HCT116 (cell line): ENCODE measurements at regions not wholly inside any gene's neighbourhood (a gene's known extent, or its start where the extent isn't known, plus 50 kb on each side); places are given as distances from the start of the nearest gene placed in this dataset.

Experiments used
- ATAC-seq: fragments of 200-7000 bp; cut with Tn5 transposase; 2 replicates; pipeline ENCODE4 v1.9.1; 2020; ENCODE audit warnings: mild to moderate bottlenecking, moderate library complexity
- BruUV-seq: library from RNA; stranded (reverse); fragments of 400-500 nt; replicated peaks from 2 replicates; lab custom pipeline; 2021; lab: Mats Ljungman, UMichigan
- CTCF ChIA-PET: fragments of 300-600 bp; sonication (Branson Sonifier 250); formaldehyde crosslinking; loops from one replicate; lab custom pipeline; 2021; ENCODE audit warnings: antibody characterized with exemption; lab: Charles Lee
- POLR2A ChIA-PET: fragments of 300-600, 350-600 bp; sonication (Branson Sonifier 250); formaldehyde crosslinking; loops from one replicate; lab custom pipeline; 2021; ENCODE audit warnings: antibody characterized with exemption; lab: Charles Lee
- RAD21 ChIA-PET, 2 experiments: fragments of 300-600 bp; sonication (Branson Sonifier 250); formaldehyde crosslinking; loops; one replicate each; lab custom pipeline; 2023; ENCODE audit warnings: low total read pairs in 2 of 2; ENCODE audit not compliant: uncharacterized antibody in 2 of 2, unreplicated experiment in 2 of 2, low non-redundant PET in 1 of 2; lab: Charles Lee
- DNase-seq: peaks from one replicate; pipeline ENCODE4 v3.0.0-alpha.2; 2010; ENCODE audit warnings: low read depth, low spot score
- H2AFZ ChIP-seq: fragments of 200-600 bp; shearing (Covaris generic), sonication (generic); 2 replicates; pipeline ENCODE4 v1.6.1; 2017; ENCODE audit warnings: low read depth, mixed run types, mixed read lengths, antibody characterized with exemption, low read length; ENCODE audit not compliant: poor library complexity, severe bottlenecking
- H3K27ac ChIP-seq: 2 replicates; pipeline ENCODE4 v1.5.1; 2012; ENCODE audit warnings: low read depth, low read length
- H3K27me3 ChIP-seq: fragments of 200-600 bp; sonication (generic); 2 replicates; pipeline ENCODE4 v1.6.1; 2016; ENCODE audit warnings: mixed run types, low read length, mixed read lengths; ENCODE audit not compliant: insufficient read depth
- H3K36me3 ChIP-seq, 2 experiments: fragments of 200-500 bp in 1 of 2; fragments of 200-600 bp in 1 of 2; sonication (Bioruptor generic) in 1 of 2; sonication (generic) in 1 of 2; 2 replicates each; pipeline versions ENCODE4 v1.5.1 to v1.6.1; 2014 to 2016; ENCODE audit warnings: low read length in 2 of 2, inconsistent platforms in 1 of 2, mixed read lengths in 1 of 2, mixed run types in 1 of 2; ENCODE audit not compliant: insufficient read depth in 2 of 2, control insufficient read depth in 1 of 2
- H3K4me1 ChIP-seq, 2 experiments: fragments of 200-600 bp in 1 of 2; sonication (generic) in 1 of 2; 2 replicates each; pipeline versions ENCODE4 v1.5.1 to v1.6.1; 2012 to 2017; ENCODE audit warnings: low read length in 2 of 2, inconsistent platforms in 1 of 2, mild to moderate bottlenecking in 1 of 2, mixed read lengths in 1 of 2, mixed run types in 1 of 2, moderate library complexity in 1 of 2; ENCODE audit not compliant: insufficient read depth in 2 of 2, control insufficient read depth in 1 of 2
- H3K4me2 ChIP-seq: fragments of 200-600 bp; sonication (generic); 2 replicates; pipeline ENCODE4 v1.6.1; 2017; ENCODE audit warnings: mixed run types, low read length, mixed read lengths
- H3K4me3 ChIP-seq, 2 experiments: fragments of 200-600 bp in 1 of 2; sonication (generic) in 1 of 2; replicated peaks in 1 of 2; 2 replicates each; pipeline ENCODE4 v1.5.1; 2011 to 2016; ENCODE audit warnings: low read length in 2 of 2, control low read depth in 1 of 2, low read depth in 1 of 2, mild to moderate bottlenecking in 1 of 2, mixed read lengths in 1 of 2, mixed run types in 1 of 2
- H3K79me2 ChIP-seq: fragments of 200-600 bp; sonication (generic); 2 replicates; pipeline ENCODE4 v1.6.1; 2017; ENCODE audit warnings: mild to moderate bottlenecking, mixed run types, low read length, moderate library complexity, mixed read lengths; ENCODE audit not compliant: insufficient read depth
- H3K9ac ChIP-seq: fragments of 200-600 bp; sonication (generic); 2 replicates; pipeline ENCODE4 v1.6.1; 2016; ENCODE audit warnings: low read length, mixed read lengths
- H3K9me2 ChIP-seq: fragments of 200-600 bp; sonication (generic), shearing (Covaris generic); 2 replicates; pipeline ENCODE4 v1.6.1; 2017; ENCODE audit warnings: mixed run types, mild to moderate bottlenecking, moderate library complexity; ENCODE audit not compliant: insufficient read depth
- H3K9me3 ChIP-seq, 2 experiments: fragments of 200-500 bp in 1 of 2; fragments of 200-600 bp in 1 of 2; sonication (Bioruptor generic) in 1 of 2; sonication (generic) in 1 of 2; 2 replicates each; pipeline ENCODE4 v1.6.1; 2014 to 2017; ENCODE audit warnings: low read length in 2 of 2, mixed read lengths in 2 of 2, inconsistent platforms in 1 of 2, low read depth in 1 of 2, mild to moderate bottlenecking in 1 of 2, mixed run types in 1 of 2, moderate library complexity in 1 of 2; ENCODE audit not compliant: control insufficient read depth in 1 of 2, insufficient read depth in 1 of 2
- H4K20me1 ChIP-seq: fragments of 200-600 bp; sonication (generic), shearing (Covaris generic); 2 replicates; pipeline ENCODE4 v1.6.1; 2017; ENCODE audit warnings: mixed run types, mild to moderate bottlenecking, moderate library complexity; ENCODE audit not compliant: insufficient read depth
- CEBPB ChIP-seq: IDR thresholded peaks from 2 replicates; pipeline ENCODE4 v1.6.1; 2012; ENCODE audit warnings: low read depth
- CTCF ChIP-seq, 3 experiments: fragments of 200-600 bp in 1 of 3; sonication (generic) in 1 of 3; IDR thresholded peaks in 2 of 3; conservative IDR thresholded peaks in 1 of 3; 2 replicates each; pipeline ENCODE4 v1.5.1; 2012 to 2017; ENCODE audit warnings: low read depth in 2 of 3, low read length in 2 of 3, antibody characterized with exemption in 1 of 3, borderline replicate concordance in 1 of 3, control low read depth in 1 of 3, mild to moderate bottlenecking in 1 of 3, mixed read lengths in 1 of 3, mixed run types in 1 of 3, moderate library complexity in 1 of 3; ENCODE audit not compliant: insufficient read depth in 1 of 3
- EGR1 ChIP-seq: IDR thresholded peaks from 2 replicates; pipeline ENCODE4 v1.6.1; 2012; ENCODE audit warnings: low read depth
- EZH2 ChIP-seq: fragments of 200-600 bp; sonication (generic); IDR thresholded peaks from 2 replicates; pipeline ENCODE4 v1.6.1; 2017; ENCODE audit warnings: antibody characterized with exemption, mixed run types
- EZH2phosphoT487 ChIP-seq: fragments of 200-600 bp; IDR thresholded peaks from 2 replicates; pipeline ENCODE4 v1.6.1; 2018; ENCODE audit warnings: antibody characterized with exemption, borderline replicate concordance
- POLR2AphosphoS5 ChIP-seq: IDR thresholded peaks from 2 replicates; pipeline ENCODE4 v1.6.1; 2011; ENCODE audit warnings: mild to moderate bottlenecking, low read depth, low read length, moderate library complexity
- SRF ChIP-seq: IDR thresholded peaks from 2 replicates; pipeline ENCODE4 v1.6.1; 2012; ENCODE audit warnings: low read depth
- TCF7L2 ChIP-seq: IDR thresholded peaks from 2 replicates; pipeline ENCODE4 v1.7.0; 2011; ENCODE audit warnings: borderline replicate concordance, inconsistent platforms; ENCODE audit not compliant: insufficient read depth, insufficient read length; ENCODE audit errors: extremely low read depth
- ZBTB33 ChIP-seq: IDR thresholded peaks from 2 replicates; pipeline ENCODE4 v1.6.1; 2011; ENCODE audit warnings: mild to moderate bottlenecking, low read length, moderate library complexity; ENCODE audit not compliant: insufficient replicate concordance; ENCODE audit errors: extremely low read depth
- ZFX ChIP-seq: fragments of 450-650 bp; IDR thresholded peaks from 2 replicates; pipeline ENCODE4 v1.6.1; 2017
- ZNF274 ChIP-seq: fragments of 200-500 bp; sonication (Bioruptor generic); IDR thresholded peaks from 2 replicates; pipeline ENCODE4 v1.6.1; 2014; ENCODE audit warnings: mild to moderate bottlenecking, low read depth, low read length, inconsistent platforms
- intact Hi-C: fragments of 100-400 bp; cut with micrococcal nuclease; formaldehyde crosslinking; loops from 2 replicates; pipeline ENCODE4 v1.10.0; 2022

GRCh38 chr13:53568491-53568890 lies 539.9 kb downstream of the OLFM4 start:
- Histone ChIP-seq H2AFZ (no peak overlapping the region), H3K9ac (no peak overlapping the region), H3K9me2 (no peaks in the 10 kb centered on the region), H3K4me1 (no peaks in the 10 kb centered on the region), H3K9me3 (peaks cover 19 to 22% of the 10 kb centered on the region in 2 experiments; a peak in 2 of 4 replicates), H3K79me2 (no peaks in the 10 kb centered on the region), H3K4me3 (no peak overlapping the region), H3K36me3 (no peaks in the 10 kb centered on the region), H3K27me3 (no peaks in the 10 kb centered on the region), H3K27ac (no peak overlapping the region), H4K20me1 (no peaks in the 10 kb centered on the region), H3K4me2 (no peak overlapping the region)
- CTCF ChIA-PET, result no interaction called here
- DNase-seq (no peak), ATAC-seq (no peak)
- intact Hi-C loops, result no loop called here
- TF ChIP-seq EZH2phosphoT487, result no peak
- TF ChIP-seq ZBTB33, result no peak
- TF ChIP-seq SRF, result no peak
- no peak for TF ChIP-seq CEBPB
- no peak for TF ChIP-seq ZNF274
- POLR2A ChIA-PET, result no interaction called here
- RAD21 ChIA-PET, result no interaction called here
- BruUV-seq, result no TSS peak

GRCh38 chr13:53569453-53569852 lies 540.8 kb downstream of the OLFM4 start:
- CTCF ChIA-PET, result no interaction called here
- Histone ChIP-seq H3K4me1 (no peaks in the 10 kb centered on the region), H3K9me2 (no peaks in the 10 kb centered on the region), H3K27ac (no peak overlapping the region), H3K9me3 (peaks cover 19 to 25% of the 10 kb centered on the region in 2 experiments; a peak in 2 of 4 replicates), H3K79me2 (no peaks in the 10 kb centered on the region), H3K4me3 (no peak overlapping the region), H2AFZ (no peak overlapping the region), H3K4me2 (no peak overlapping the region), H3K9ac (no peak overlapping the region), H4K20me1 (no peaks in the 10 kb centered on the region), H3K36me3 (no peaks in the 10 kb centered on the region), H3K27me3 (no peaks in the 10 kb centered on the region)
- ATAC-seq (no peak), DNase-seq (no peak)
- BruUV-seq, result no TSS peak
- TF ChIP-seq POLR2AphosphoS5 (no peak), EGR1 (no peak), EZH2 (no peak), ZBTB33 (no peak), ZFX (no peak), TCF7L2 (no peak), CTCF (IDR thresholded peaks at IDR 0.05 in 2 of 3, conservative IDR thresholded peaks at IDR 0.05 in 1 of 3; ENCODE audit: borderline replicate concordance in 1 of 3, insufficient read depth in 1 of 3, low read depth in 2 of 3, low read length in 2 of 3) (no peak), CEBPB (no peak)
- intact Hi-C loops, result no loop called here
- POLR2A ChIA-PET, result no interaction called here
- RAD21 ChIA-PET, result no interaction called here
